CD4-positive, CD25-positive, alpha-beta regulatory T cell (primary cell): ENCODE measurements at regions not wholly inside any gene's neighbourhood (a gene's known extent, or its start where the extent isn't known, plus 50 kb on each side); places are given as distances from the start of the nearest gene placed in this dataset.

Experiments
- ATAC-seq, 2 donors: fragments of 150-1000 bp; cut with Tn5 transposase; one replicate each; pipeline ENCODE4 v1.10.0; 2021; ENCODE audit warnings: low read depth in 2 of 2, moderate number of reproducible peaks in 2 of 2, moderate library complexity in 1 of 2
- DNase-seq, 3 donors: peaks; one replicate each; pipeline versions ENCODE4 v3.0.0 to v3.0.0-alpha.2; 2012 to 2022; ENCODE audit warnings: mixed read lengths in 1 of 3
- H3K27ac ChIP-seq: one replicate; pipeline ENCODE4 v1.7.0; 2013; ENCODE audit warnings: mild to moderate bottlenecking, low read length; ENCODE audit not compliant: insufficient read depth, poor library complexity, severe bottlenecking
- H3K27me3 ChIP-seq: one replicate; pipeline ENCODE4 v1.7.0; 2013; ENCODE audit warnings: low read length; ENCODE audit not compliant: control insufficient read depth, insufficient read depth
- H3K36me3 ChIP-seq: one replicate; pipeline ENCODE4 v1.7.0; 2013; ENCODE audit warnings: mild to moderate bottlenecking, low read length, moderate library complexity; ENCODE audit not compliant: control insufficient read depth, insufficient read depth
- H3K4me1 ChIP-seq: 2 replicates; pipeline ENCODE4 v1.7.0; 2013; ENCODE audit warnings: mild to moderate bottlenecking, low read length; ENCODE audit not compliant: insufficient read depth, control insufficient read depth, poor library complexity, severe bottlenecking
- H3K4me3 ChIP-seq: one replicate; pipeline ENCODE4 v1.7.0; 2013; ENCODE audit warnings: low read depth, mild to moderate bottlenecking, low read length, moderate library complexity
- H3K9me3 ChIP-seq, 2 experiments: 1 replicate in 1 of 2; 2 replicates in 1 of 2; pipeline ENCODE4 v1.7.0; 2013; ENCODE audit warnings: low read length in 2 of 2, mild to moderate bottlenecking in 1 of 2, moderate library complexity in 1 of 2; ENCODE audit not compliant: control insufficient read depth in 2 of 2
- H3K27ac Mint-ChIP-seq, 3 donors: one replicate each; pipeline ENCODE4 v1.8.0; 2020 to 2022; ENCODE audit warnings: mild to moderate bottlenecking in 3 of 3, mixed read lengths in 3 of 3, moderate library complexity in 2 of 3
- H3K27me3 Mint-ChIP-seq: one replicate; pipeline ENCODE4 v1.8.0; 2022; ENCODE audit warnings: mild to moderate bottlenecking, mixed read lengths
- H3K36me3 Mint-ChIP-seq: one replicate; pipeline ENCODE4 v1.8.0; 2020; ENCODE audit warnings: mixed read lengths
- H3K4me1 Mint-ChIP-seq, 4 donors: one replicate each; pipeline ENCODE4 v1.8.0; 2020 to 2022; ENCODE audit warnings: mixed read lengths in 4 of 4, mild to moderate bottlenecking in 1 of 4
- H3K4me3 Mint-ChIP-seq, 4 donors: one replicate each; pipeline ENCODE4 v1.8.0; 2020 to 2022; ENCODE audit warnings: mild to moderate bottlenecking in 4 of 4, mixed read lengths in 4 of 4, moderate library complexity in 3 of 4
- H3K9me3 Mint-ChIP-seq, 7 donors: one replicate each; pipeline ENCODE4 v1.8.0; 2020 to 2022; ENCODE audit warnings: mixed read lengths in 7 of 7, mild to moderate bottlenecking in 3 of 7, moderate library complexity in 2 of 7

GRCh38 chr5:23316060-23316591, 191.3 kb upstream of the PRDM9 start:
- Histone ChIP-seq H3K27me3 (no peaks in the 10 kb centered on the region), H3K4me3 (no peak overlapping the region), H3K4me1 (no peaks in the 10 kb centered on the region), H3K9me3 (no peaks in the 10 kb centered on the region), H3K36me3 (no peaks in the 10 kb centered on the region), H3K27ac (no peak overlapping the region)
- H3K27me3 Mint-ChIP-seq = no peaks in the 10 kb centered on the region
- H3K27ac Mint-ChIP-seq = no peak overlapping the region
- H3K4me3 Mint-ChIP-seq = no peak overlapping the region
- H3K9me3 Mint-ChIP-seq = peaks cover 3 to 38% (median 12%) of the 10 kb centered on the region in 7 donors
- no peak for DNase-seq
- no peaks in the 10 kb centered on the region for H3K4me1 Mint-ChIP-seq
- no peaks in the 10 kb centered on the region for H3K36me3 Mint-ChIP-seq
- no peak for ATAC-seq

GRCh38 chr5:23314827-23315226, 192.6 kb upstream of the PRDM9 start:
- Mint-ChIP-seq H3K4me3 (no peak overlapping the region), H3K36me3 (no peaks in the 10 kb centered on the region), H3K4me1 (no peaks in the 10 kb centered on the region), H3K27ac (no peak overlapping the region), H3K27me3 (no peaks in the 10 kb centered on the region), H3K9me3 (peaks cover 7 to 39% (median 14%) of the 10 kb centered on the region in 7 donors)
- Histone ChIP-seq H3K36me3 (no peaks in the 10 kb centered on the region), H3K27me3 (no peaks in the 10 kb centered on the region), H3K9me3 (no peaks in the 10 kb centered on the region), H3K27ac (no peak overlapping the region), H3K4me1 (no peaks in the 10 kb centered on the region), H3K4me3 (no peak overlapping the region)
- DNase-seq (no peak), ATAC-seq (no peak)

GRCh38 chr5:23305055-23305454, 202.4 kb upstream of the PRDM9 start:
- no peaks in the 10 kb centered on the region for H3K4me1 ChIP-seq
- H3K27me3 ChIP-seq = no peaks in the 10 kb centered on the region
- no peaks in the 10 kb centered on the region for H3K36me3 ChIP-seq
- Mint-ChIP-seq H3K4me3 (no peak overlapping the region), H3K27ac (no peak overlapping the region), H3K36me3 (no peaks in the 10 kb centered on the region), H3K9me3 (peaks cover under 1 to 33% (median 22%) of the 10 kb centered on the region in 7 donors), H3K27me3 (no peaks in the 10 kb centered on the region), H3K4me1 (no peaks in the 10 kb centered on the region)
- ATAC-seq (no peak), DNase-seq (no peak)
- H3K9me3 ChIP-seq = peaks cover 2 to 9% of the 10 kb centered on the region in 2 experiments
- no peak overlapping the region for H3K27ac ChIP-seq
- no peak overlapping the region for H3K4me3 ChIP-seq

GRCh38 chr5:23303836-23304235, 203.6 kb upstream of the PRDM9 start:
- no peaks in the 10 kb centered on the region for H3K36me3 ChIP-seq

GRCh38 chr5:23303435-23303834, 204.0 kb upstream of the PRDM9 start:
- Histone ChIP-seq H3K4me1 (no peaks in the 10 kb centered on the region), H3K27ac (no peak overlapping the region), H3K27me3 (no peaks in the 10 kb centered on the region), H3K4me3 (no peak overlapping the region), H3K9me3 (peaks cover 2 to 9% of the 10 kb centered on the region in 2 experiments), H3K36me3 (no peaks in the 10 kb centered on the region)
- Mint-ChIP-seq H3K36me3 (no peaks in the 10 kb centered on the region), H3K9me3 (peaks cover 0 to 33% (median 22%) of the 10 kb centered on the region in 7 donors), H3K27me3 (no peaks in the 10 kb centered on the region), H3K4me1 (no peaks in the 10 kb centered on the region), H3K4me3 (no peak overlapping the region), H3K27ac (no peak overlapping the region)
- no peak for ATAC-seq
- DNase-seq = no peak

More at GRCh38 chr5:23303836-23304235, 203.6 kb upstream of the PRDM9 start:
- H3K4me3 Mint-ChIP-seq = no peak overlapping the region
- ATAC-seq (no peak), DNase-seq (no peak)
- H3K27me3 ChIP-seq = no peaks in the 10 kb centered on the region
- no peaks in the 10 kb centered on the region for H3K27me3 Mint-ChIP-seq
- H3K4me3 ChIP-seq = no peak overlapping the region
- peaks cover 2 to 9% of the 10 kb centered on the region in 2 experiments for H3K9me3 ChIP-seq
- H3K4me1 ChIP-seq = no peaks in the 10 kb centered on the region
- H3K36me3 Mint-ChIP-seq = no peaks in the 10 kb centered on the region
- no peaks in the 10 kb centered on the region for H3K4me1 Mint-ChIP-seq
- no peak overlapping the region for H3K27ac ChIP-seq
- peaks cover 0 to 33% (median 22%) of the 10 kb centered on the region in 7 donors for H3K9me3 Mint-ChIP-seq
- no peak overlapping the region for H3K27ac Mint-ChIP-seq

- Histone ChIP-seq H3K27ac (no peak overlapping the region), H3K4me3 (no peak overlapping the region), H3K4me1 (no peaks in the 10 kb centered on the region), H3K27me3 (no peaks in the 10 kb centered on the region), H3K36me3 (no peaks in the 10 kb centered on the region), H3K9me3 (peaks cover 2 to 9% of the 10 kb centered on the region in 2 experiments)
- H3K9me3 Mint-ChIP-seq = peaks cover 0 to 27% (median 19%) of the 10 kb centered on the region in 7 donors
- ATAC-seq (no peak), DNase-seq (no peak)
- no peak overlapping the region for H3K4me3 Mint-ChIP-seq
- H3K27me3 Mint-ChIP-seq = no peaks in the 10 kb centered on the region
- H3K4me1 Mint-ChIP-seq = no peaks in the 10 kb centered on the region
- no peak overlapping the region for H3K27ac Mint-ChIP-seq
- H3K36me3 Mint-ChIP-seq = no peaks in the 10 kb centered on the region
Observed at GRCh38 chr5:23302438-23302837, 205.0 kb upstream of the PRDM9 start.

GRCh38 chr5:23289162-23289561, 218.2 kb upstream of the PRDM9 start:
- Mint-ChIP-seq H3K4me3 (no peak overlapping the region), H3K9me3 (peaks cover 0 to 34% (median 9%) of the 10 kb centered on the region in 7 donors), H3K36me3 (no peaks in the 10 kb centered on the region), H3K4me1 (no peaks in the 10 kb centered on the region), H3K27ac (no peak overlapping the region), H3K27me3 (no peaks in the 10 kb centered on the region)
- Histone ChIP-seq H3K4me3 (no peak overlapping the region), H3K27ac (no peak overlapping the region), H3K9me3 (no peaks in the 10 kb centered on the region), H3K27me3 (no peaks in the 10 kb centered on the region), H3K4me1 (no peaks in the 10 kb centered on the region), H3K36me3 (no peaks in the 10 kb centered on the region)
- no peak for ATAC-seq
- no peak for DNase-seq

GRCh38 chr5:23284656-23285055, 222.8 kb upstream of the PRDM9 start:
- ATAC-seq = no peak
- Mint-ChIP-seq H3K4me3 (no peak overlapping the region), H3K27me3 (no peaks in the 10 kb centered on the region), H3K9me3 (peaks cover 0 to 18% (median 3%) of the 10 kb centered on the region in 7 donors), H3K36me3 (no peaks in the 10 kb centered on the region), H3K27ac (no peak overlapping the region), H3K4me1 (no peaks in the 10 kb centered on the region)
- Histone ChIP-seq H3K27ac (no peak overlapping the region), H3K36me3 (no peaks in the 10 kb centered on the region), H3K4me3 (no peak overlapping the region), H3K27me3 (no peaks in the 10 kb centered on the region), H3K9me3 (no peaks in the 10 kb centered on the region), H3K4me1 (no peaks in the 10 kb centered on the region)
- no peak for DNase-seq
